ENCODE measurements at regions not wholly inside any gene's neighbourhood (a gene's known extent, or its start where the extent isn't known, plus 50 kb on each side); places are given as distances from the start of the nearest gene placed in this dataset.

- TF ChIP-seq RELA (CRISPR knock-in tag; IDR thresholded peaks at IDR 0.05; ENCODE audit: borderline replicate concordance) (no peak), ZNF281 (CRISPR knock-in tag; IDR thresholded peaks at IDR 0.05) (no peak), CTCF (IDR thresholded peaks at IDR 0.05) (no peak), ATF2 (CRISPR knock-in tag; IDR thresholded peaks at IDR 0.05; ENCODE audit: borderline replicate concordance, low read depth) (no peak), ETV6 (CRISPR knock-in tag; IDR thresholded peaks at IDR 0.05) (no peak), STAT6 (CRISPR knock-in tag; conservative IDR thresholded peaks at IDR 0.05; ENCODE audit: low read depth) (no peak)
Observed at GRCh38 chr13:107121793-107122192, 553.9 kb upstream of the ARGLU1 start.
